GM23338 (cell line): ENCODE measurements at regions not wholly inside any gene's neighbourhood (a gene's known extent, or its start where the extent isn't known, plus 50 kb on each side); places are given as distances from the start of the nearest gene placed in this dataset.
"Not testable (repeated sequence)": the region's sequence is repeated elsewhere in the genome, so short reads cannot be mapped to it uniquely, and the experiment has no call there.

Experiments used
- ATAC-seq: fragments of 200-7000 bp; cut with Tn5 transposase; 3 replicates; pipeline ENCODE4 v1.9.1; 2020
- DNase-seq: peaks from one replicate; pipeline ENCODE4 v3.0.0-alpha.2; 2015; ENCODE audit warnings: low spot score
- H2AFZ ChIP-seq: fragments of 200-600 bp; sonication (generic); 2 replicates; pipeline ENCODE4 v1.8.0; 2016; ENCODE audit warnings: antibody characterized with exemption, mild to moderate bottlenecking, moderate library complexity
- H3F3A ChIP-seq: fragments of 200-600 bp; sonication (generic); replicated peaks from 2 replicates; pipeline ENCODE4 v1.8.0; 2017; ENCODE audit warnings: antibody characterized with exemption, mixed run types, low read depth
- H3K27ac ChIP-seq: fragments of 200-600 bp; sonication (generic); 2 replicates; pipeline ENCODE4 v1.6.1; 2016; ENCODE audit warnings: low read depth
- H3K27me3 ChIP-seq: fragments of 200-600 bp; sonication (generic); 2 replicates; pipeline ENCODE4 v1.8.0; 2016; ENCODE audit warnings: mild to moderate bottlenecking, mixed run types, moderate library complexity; ENCODE audit not compliant: insufficient read depth
- H3K36me3 ChIP-seq: fragments of 200-600 bp; sonication (generic); 2 replicates; pipeline ENCODE4 v1.8.0; 2016; ENCODE audit warnings: mild to moderate bottlenecking; ENCODE audit not compliant: insufficient read depth
- H3K4me1 ChIP-seq: fragments of 200-600 bp; sonication (generic); 2 replicates; pipeline ENCODE4 v1.8.0; 2016; ENCODE audit warnings: mild to moderate bottlenecking, moderate library complexity; ENCODE audit not compliant: insufficient read depth
- H3K4me2 ChIP-seq: fragments of 200-600 bp; sonication (generic); 2 replicates; pipeline ENCODE4 v1.7.1; 2017; ENCODE audit warnings: mixed run types
- H3K4me3 ChIP-seq: fragments of 200-600 bp; sonication (generic); 2 replicates; pipeline ENCODE4 v1.6.1; 2016; ENCODE audit warnings: mixed run types
- H3K79me2 ChIP-seq: fragments of 200-600 bp; sonication (generic); replicated peaks from 2 replicates; pipeline ENCODE4 v1.8.0; 2017; ENCODE audit warnings: mild to moderate bottlenecking; ENCODE audit not compliant: insufficient read depth
- H3K9me2 ChIP-seq: fragments of 200-600 bp; sonication (generic); 2 replicates; pipeline ENCODE4 v1.8.0; 2017; ENCODE audit not compliant: insufficient read depth
- H4K20me1 ChIP-seq: fragments of 200-600 bp; sonication (generic); replicated peaks from 2 replicates; pipeline ENCODE4 v1.8.0; 2017; ENCODE audit warnings: mild to moderate bottlenecking; ENCODE audit not compliant: insufficient read depth
- H3K27ac Mint-ChIP-seq: 2 replicates; pipeline ENCODE4 v1.8.0; 2020; ENCODE audit warnings: inconsistent platforms, mild to moderate bottlenecking, moderate library complexity, mixed read lengths
- H3K27me3 Mint-ChIP-seq: 3 replicates; pipeline ENCODE4 v1.8.0; 2022; ENCODE audit warnings: low read depth, mild to moderate bottlenecking, moderate library complexity, mixed read lengths, inconsistent platforms; ENCODE audit not compliant: insufficient read depth, poor library complexity
- H3K36me3 Mint-ChIP-seq: 3 replicates; pipeline ENCODE4 v1.8.0; 2021; ENCODE audit warnings: low read depth, mild to moderate bottlenecking, inconsistent platforms, moderate library complexity, mixed read lengths
- H3K4me1 Mint-ChIP-seq: 3 replicates; pipeline ENCODE4 v1.8.0; 2020; ENCODE audit warnings: mild to moderate bottlenecking, inconsistent platforms, mixed read lengths
- H3K4me3 Mint-ChIP-seq: 3 replicates; pipeline ENCODE4 v1.8.0; 2021; ENCODE audit warnings: moderate library complexity, mild to moderate bottlenecking, inconsistent platforms, mixed read lengths
- H3K9me3 Mint-ChIP-seq: 3 replicates; pipeline ENCODE4 v1.8.0; 2020; ENCODE audit warnings: moderate library complexity, mild to moderate bottlenecking, inconsistent platforms, mixed read lengths
- CREB1 ChIP-seq: fragments of 250-450 bp; sonication (Bioruptor Pico); IDR thresholded peaks from 2 replicates; pipeline ENCODE4 v1.5.0; 2020; ENCODE audit warnings: low read depth, mild to moderate bottlenecking, moderate library complexity
- EZH2 ChIP-seq: fragments of 200-600 bp; sonication (generic); IDR thresholded peaks from one replicate; pipeline ENCODE4 v1.8.0; 2017; ENCODE audit warnings: antibody characterized with exemption, mild to moderate bottlenecking, low read depth; ENCODE audit not compliant: unreplicated experiment
- EZH2phosphoT487 ChIP-seq: fragments of 200-600 bp; sonication (generic); IDR thresholded peaks from one replicate; pipeline ENCODE4 v1.8.1; 2018; ENCODE audit warnings: antibody characterized with exemption; ENCODE audit not compliant: unreplicated experiment
- JUNB ChIP-seq: IDR thresholded peaks from one replicate; pipeline ENCODE4 v1.6.1; 2016; ENCODE audit warnings: antibody characterized with exemption; ENCODE audit not compliant: unreplicated experiment
- NANOG ChIP-seq: IDR thresholded peaks from 2 replicates; pipeline ENCODE4 v1.6.1; 2016; ENCODE audit warnings: antibody characterized with exemption, borderline replicate concordance
- POLR2AphosphoS5 ChIP-seq: IDR thresholded peaks from 2 replicates; pipeline ENCODE4 v1.6.1; 2016; ENCODE audit warnings: antibody characterized with exemption, low read depth
- STAT1 ChIP-seq: IDR thresholded peaks from one replicate; pipeline ENCODE4 v1.6.1; 2016; ENCODE audit warnings: antibody characterized with exemption; ENCODE audit not compliant: unreplicated experiment
- ZNF114 ChIP-seq: fragments of 250-450 bp; sonication (Bioruptor Pico); IDR thresholded peaks from 2 replicates; pipeline ENCODE4 v1.5.0; 2020; ENCODE audit warnings: mild to moderate bottlenecking, moderate library complexity
- ZNF331 ChIP-seq: fragments of 250-450 bp; sonication (Bioruptor Pico); IDR thresholded peaks from 2 replicates; pipeline ENCODE4 v1.5.0; 2020; ENCODE audit warnings: low read depth, mild to moderate bottlenecking, moderate library complexity
- TF ChIP-seq, protein P1 (sequence below): IDR thresholded peaks from 2 replicates; pipeline ENCODE4 v1.6.1; 2016; ENCODE audit warnings: antibody characterized with exemption
- TF ChIP-seq, protein P2 (sequence below): IDR thresholded peaks from one replicate; pipeline ENCODE4 v1.6.1; 2018; ENCODE audit warnings: antibody characterized with exemption; ENCODE audit not compliant: unreplicated experiment
- TF ChIP-seq, protein P3 (sequence below), 2 experiments: fragments of 200-600 bp in 1 of 2; sonication (generic) in 1 of 2; conservative IDR thresholded peaks; 2 replicates each; pipeline versions ENCODE4 v1.5.1 to v1.6.1; 2016 to 2017; ENCODE audit warnings: antibody characterized with exemption in 2 of 2, low read depth in 2 of 2, mild to moderate bottlenecking in 2 of 2, moderate library complexity in 1 of 2

DNA sequence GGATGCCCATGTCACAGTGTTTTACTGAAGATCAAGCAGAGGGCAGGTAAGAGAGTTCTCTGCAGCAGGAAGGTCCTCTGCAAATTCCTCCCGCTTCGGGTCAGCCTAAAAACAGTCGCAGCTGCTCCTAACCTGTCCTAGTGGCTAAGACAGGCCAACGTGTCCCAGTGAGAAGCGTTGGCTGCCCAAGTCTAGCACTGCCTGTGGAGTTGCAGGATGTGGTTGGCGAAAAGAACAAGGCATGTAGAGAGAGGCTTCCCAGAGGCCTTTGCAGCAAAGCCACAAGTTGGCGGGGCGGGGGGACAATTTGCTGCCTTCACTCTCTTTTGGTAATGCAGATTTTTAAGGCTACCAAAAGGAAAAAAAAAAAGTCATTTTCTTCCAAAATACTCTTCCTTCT, 340.1 kb downstream of the BCL11B start (continued):
- TF ChIP-seq, protein P1, sequence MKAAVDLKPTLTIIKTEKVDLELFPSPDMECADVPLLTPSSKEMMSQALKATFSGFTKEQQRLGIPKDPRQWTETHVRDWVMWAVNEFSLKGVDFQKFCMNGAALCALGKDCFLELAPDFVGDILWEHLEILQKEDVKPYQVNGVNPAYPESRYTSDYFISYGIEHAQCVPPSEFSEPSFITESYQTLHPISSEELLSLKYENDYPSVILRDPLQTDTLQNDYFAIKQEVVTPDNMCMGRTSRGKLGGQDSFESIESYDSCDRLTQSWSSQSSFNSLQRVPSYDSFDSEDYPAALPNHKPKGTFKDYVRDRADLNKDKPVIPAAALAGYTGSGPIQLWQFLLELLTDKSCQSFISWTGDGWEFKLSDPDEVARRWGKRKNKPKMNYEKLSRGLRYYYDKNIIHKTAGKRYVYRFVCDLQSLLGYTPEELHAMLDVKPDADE = no peak
- TF ChIP-seq EZH2phosphoT487 (no peak), ZNF114 (no peak), POLR2AphosphoS5 (no peak), CREB1 (CRISPR knock-in tag) (no peak)

DNA sequence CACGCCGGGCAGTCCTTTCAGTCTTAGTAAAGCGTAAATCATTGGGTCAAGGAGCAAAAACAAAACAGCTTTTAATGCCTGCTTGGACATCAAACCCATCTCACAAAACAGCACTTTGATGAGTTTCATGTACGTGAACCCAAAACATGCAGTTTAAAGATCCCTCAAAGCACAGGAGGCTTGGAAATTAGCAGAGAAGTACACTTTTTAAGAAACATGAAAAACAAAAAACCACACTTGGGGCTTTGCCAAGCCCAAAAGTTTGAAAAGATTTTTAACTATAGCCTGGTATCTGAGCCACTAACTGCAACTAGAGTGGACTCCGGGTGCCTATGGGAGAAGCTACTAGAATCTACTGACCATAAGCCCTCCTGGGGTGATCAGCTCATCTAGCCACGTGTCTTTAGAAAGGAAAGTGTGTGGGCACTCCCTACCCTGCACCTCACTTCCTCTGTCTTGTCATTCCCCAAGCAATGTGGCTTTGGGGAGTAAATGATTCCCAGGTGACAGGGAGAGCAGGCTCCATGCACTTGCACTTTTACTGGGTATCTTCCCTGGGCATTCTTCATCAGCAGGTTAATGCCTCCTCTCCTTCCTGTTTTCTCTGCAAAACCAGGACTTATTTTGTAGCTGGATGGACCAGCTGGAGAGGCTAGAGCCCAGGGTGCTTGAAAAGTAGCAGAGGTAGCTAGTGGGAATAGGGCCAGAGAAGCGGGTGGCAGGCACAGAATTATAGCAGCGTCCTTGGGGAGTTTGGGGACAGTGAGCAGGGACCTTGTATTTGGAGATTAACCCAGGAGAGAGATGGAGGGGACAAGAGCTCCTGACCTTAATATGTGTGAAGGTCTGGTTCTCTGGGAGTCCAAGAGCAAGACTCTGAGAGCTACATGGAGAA, 339.3 kb downstream of the BCL11B start:
- no peak overlapping the region for H3K27ac Mint-ChIP-seq
- Histone ChIP-seq H3K27me3 (no peaks in the 10 kb centered on the region), H3K79me2 (no peaks in the 10 kb centered on the region), H3K27ac (no peak overlapping the region), H3K4me1 (no peaks in the 10 kb centered on the region), H2AFZ (no peak overlapping the region), H4K20me1 (no peaks in the 10 kb centered on the region), H3K4me2 (no peak overlapping the region), H3K4me3 (no peak overlapping the region), H3F3A (no peaks in the 10 kb centered on the region), H3K9me2 (no peaks in the 10 kb centered on the region), H3K36me3 (no peaks in the 10 kb centered on the region)
- peaks cover 12% of the 10 kb centered on the region for H3K27me3 Mint-ChIP-seq
- no peaks in the 10 kb centered on the region; the same call in 2 of the 3 replicates for H3K9me3 Mint-ChIP-seq
- TF ChIP-seq CREB1 (CRISPR knock-in tag) (no peak), POLR2AphosphoS5 (no peak), JUNB (no peak), ZNF114 (no peak), EZH2phosphoT487 (no peak), ZNF331 (CRISPR knock-in tag) (no peak), NANOG (no peak), STAT1 (no peak), EZH2 (no peak)
- TF ChIP-seq, protein P2, sequence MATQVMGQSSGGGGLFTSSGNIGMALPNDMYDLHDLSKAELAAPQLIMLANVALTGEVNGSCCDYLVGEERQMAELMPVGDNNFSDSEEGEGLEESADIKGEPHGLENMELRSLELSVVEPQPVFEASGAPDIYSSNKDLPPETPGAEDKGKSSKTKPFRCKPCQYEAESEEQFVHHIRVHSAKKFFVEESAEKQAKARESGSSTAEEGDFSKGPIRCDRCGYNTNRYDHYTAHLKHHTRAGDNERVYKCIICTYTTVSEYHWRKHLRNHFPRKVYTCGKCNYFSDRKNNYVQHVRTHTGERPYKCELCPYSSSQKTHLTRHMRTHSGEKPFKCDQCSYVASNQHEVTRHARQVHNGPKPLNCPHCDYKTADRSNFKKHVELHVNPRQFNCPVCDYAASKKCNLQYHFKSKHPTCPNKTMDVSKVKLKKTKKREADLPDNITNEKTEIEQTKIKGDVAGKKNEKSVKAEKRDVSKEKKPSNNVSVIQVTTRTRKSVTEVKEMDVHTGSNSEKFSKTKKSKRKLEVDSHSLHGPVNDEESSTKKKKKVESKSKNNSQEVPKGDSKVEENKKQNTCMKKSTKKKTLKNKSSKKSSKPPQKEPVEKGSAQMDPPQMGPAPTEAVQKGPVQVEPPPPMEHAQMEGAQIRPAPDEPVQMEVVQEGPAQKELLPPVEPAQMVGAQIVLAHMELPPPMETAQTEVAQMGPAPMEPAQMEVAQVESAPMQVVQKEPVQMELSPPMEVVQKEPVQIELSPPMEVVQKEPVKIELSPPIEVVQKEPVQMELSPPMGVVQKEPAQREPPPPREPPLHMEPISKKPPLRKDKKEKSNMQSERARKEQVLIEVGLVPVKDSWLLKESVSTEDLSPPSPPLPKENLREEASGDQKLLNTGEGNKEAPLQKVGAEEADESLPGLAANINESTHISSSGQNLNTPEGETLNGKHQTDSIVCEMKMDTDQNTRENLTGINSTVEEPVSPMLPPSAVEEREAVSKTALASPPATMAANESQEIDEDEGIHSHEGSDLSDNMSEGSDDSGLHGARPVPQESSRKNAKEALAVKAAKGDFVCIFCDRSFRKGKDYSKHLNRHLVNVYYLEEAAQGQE = no peak
- TF ChIP-seq, protein P1 = no peak
- TF ChIP-seq, protein P3, sequence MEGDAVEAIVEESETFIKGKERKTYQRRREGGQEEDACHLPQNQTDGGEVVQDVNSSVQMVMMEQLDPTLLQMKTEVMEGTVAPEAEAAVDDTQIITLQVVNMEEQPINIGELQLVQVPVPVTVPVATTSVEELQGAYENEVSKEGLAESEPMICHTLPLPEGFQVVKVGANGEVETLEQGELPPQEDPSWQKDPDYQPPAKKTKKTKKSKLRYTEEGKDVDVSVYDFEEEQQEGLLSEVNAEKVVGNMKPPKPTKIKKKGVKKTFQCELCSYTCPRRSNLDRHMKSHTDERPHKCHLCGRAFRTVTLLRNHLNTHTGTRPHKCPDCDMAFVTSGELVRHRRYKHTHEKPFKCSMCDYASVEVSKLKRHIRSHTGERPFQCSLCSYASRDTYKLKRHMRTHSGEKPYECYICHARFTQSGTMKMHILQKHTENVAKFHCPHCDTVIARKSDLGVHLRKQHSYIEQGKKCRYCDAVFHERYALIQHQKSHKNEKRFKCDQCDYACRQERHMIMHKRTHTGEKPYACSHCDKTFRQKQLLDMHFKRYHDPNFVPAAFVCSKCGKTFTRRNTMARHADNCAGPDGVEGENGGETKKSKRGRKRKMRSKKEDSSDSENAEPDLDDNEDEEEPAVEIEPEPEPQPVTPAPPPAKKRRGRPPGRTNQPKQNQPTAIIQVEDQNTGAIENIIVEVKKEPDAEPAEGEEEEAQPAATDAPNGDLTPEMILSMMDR (conservative IDR thresholded peaks at IDR 0.05; ENCODE audit: low read depth in 2 of 2) = no peak
- no peaks in the 10 kb centered on the region for H3K36me3 Mint-ChIP-seq
- no peaks in the 10 kb centered on the region for H3K4me1 Mint-ChIP-seq
- H3K4me3 Mint-ChIP-seq = no peak overlapping the region
- ATAC-seq (no peak), DNase-seq (no peak)

DNA sequence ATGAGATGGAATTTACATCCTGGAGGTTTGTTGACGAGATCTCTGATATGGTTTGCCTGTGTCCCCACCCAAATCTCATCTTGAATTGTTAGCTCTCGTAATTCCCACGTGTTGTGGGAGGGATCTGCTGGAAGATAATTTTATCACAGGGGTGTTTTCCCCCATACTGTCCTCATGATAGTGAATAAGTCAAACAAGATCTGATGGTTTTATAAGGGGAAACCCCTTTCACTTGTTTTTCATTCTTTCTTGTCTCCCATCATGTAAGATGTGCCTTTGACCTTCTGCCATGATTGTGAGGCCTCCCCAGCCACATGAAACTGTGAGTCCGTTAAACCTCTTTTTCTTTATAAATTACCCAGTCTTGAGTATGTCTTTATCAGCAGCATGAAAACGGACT, 337.4 kb downstream of the BCL11B start:
- H3K27me3 Mint-ChIP-seq = not testable (repeated sequence)

More for the DNA sequence above, 337.4 kb downstream of the BCL11B start:
- not testable (repeated sequence) for H3K9me3 Mint-ChIP-seq, H3K4me1 Mint-ChIP-seq, H3K36me3 ChIP-seq, H4K20me1 ChIP-seq, H3K79me2 ChIP-seq, H3F3A ChIP-seq, H3K4me3 Mint-ChIP-seq, H3K27ac Mint-ChIP-seq, H3K27me3 ChIP-seq, H3K4me3 ChIP-seq, ATAC-seq, H3K4me2 ChIP-seq, H3K9me2 ChIP-seq, H3K36me3 Mint-ChIP-seq, H3K4me1 ChIP-seq, H3K27ac ChIP-seq, H2AFZ ChIP-seq, DNase-seq
